Liver (tissue), 8 donors: ENCODE measurements at regions not wholly inside any gene's neighbourhood (a gene's known extent, or its start where the extent isn't known, plus 50 kb on each side); places are given as distances from the start of the nearest gene placed in this dataset.

ENCODE experiments used
- DNase-seq: peaks from one replicate; pipeline ENCODE4 v3.0.0-alpha.2; 2017; ENCODE audit warnings: low spot score
- H3K27ac ChIP-seq, 2 donors: one replicate each; pipeline ENCODE4 v1.7.0; 2013; ENCODE audit warnings: inconsistent platforms in 2 of 2, low read length in 2 of 2, control low read depth in 1 of 2, low read depth in 1 of 2, mild to moderate bottlenecking in 1 of 2
- H3K27me3 ChIP-seq, 4 donors: one replicate each; pipeline versions ENCODE4 v1.6.1 to v1.7.0; 2013; ENCODE audit warnings: low read length in 3 of 4, inconsistent platforms in 1 of 4, mild to moderate bottlenecking in 1 of 4, moderate library complexity in 1 of 4; ENCODE audit not compliant: control insufficient read depth in 4 of 4, insufficient read depth in 4 of 4
- H3K36me3 ChIP-seq, 4 donors: one replicate each; pipeline versions ENCODE4 v1.6.1 to v1.7.0; 2013; ENCODE audit warnings: low read length in 3 of 4, mild to moderate bottlenecking in 3 of 4, low read depth in 1 of 4, moderate library complexity in 1 of 4; ENCODE audit not compliant: control insufficient read depth in 4 of 4, insufficient read depth in 3 of 4
- H3K4me1 ChIP-seq, 4 donors: one replicate each; pipeline versions ENCODE4 v1.6.1 to v1.7.0; 2013; ENCODE audit warnings: low read length in 3 of 4, mild to moderate bottlenecking in 3 of 4, moderate library complexity in 1 of 4; ENCODE audit not compliant: control insufficient read depth in 4 of 4, insufficient read depth in 4 of 4
- H3K4me3 ChIP-seq, 3 donors: one replicate each; pipeline versions ENCODE4 v1.6.1 to v1.7.0; 2013; ENCODE audit warnings: low read length in 3 of 3, control low read depth in 1 of 3, low read depth in 1 of 3, mild to moderate bottlenecking in 1 of 3
- H3K9ac ChIP-seq, 2 donors: one replicate each; pipeline ENCODE4 v1.7.0; 2013; ENCODE audit warnings: low read length in 2 of 2, mild to moderate bottlenecking in 2 of 2, moderate library complexity in 2 of 2, control low read depth in 1 of 2, low read depth in 1 of 2
- H3K9me3 ChIP-seq, 4 donors: one replicate each; pipeline versions ENCODE4 v1.6.1 to v1.7.0; 2013; ENCODE audit warnings: low read length in 3 of 4; ENCODE audit not compliant: control insufficient read depth in 4 of 4
- ATF3 ChIP-seq: IDR thresholded peaks from 2 replicates; pipeline ENCODE4 v1.6.1; 2016; ENCODE audit warnings: antibody characterized with exemption
- EGR1 ChIP-seq, 2 donors: IDR thresholded peaks; 2 replicates each; pipeline ENCODE4 v1.6.1; 2016 to 2018; ENCODE audit warnings: antibody characterized with exemption in 2 of 2, low read depth in 2 of 2
- FOXA1 ChIP-seq: IDR thresholded peaks from 2 replicates; pipeline ENCODE4 v1.6.1; 2016; ENCODE audit warnings: antibody characterized with exemption
- FOXA2 ChIP-seq: IDR thresholded peaks from 2 replicates; pipeline ENCODE4 v1.6.1; 2016; ENCODE audit warnings: antibody characterized with exemption
- GABPA ChIP-seq, 2 donors: IDR thresholded peaks in 1 of 2; conservative IDR thresholded peaks in 1 of 2; 2 replicates each; pipeline ENCODE4 v1.6.1; 2016; ENCODE audit warnings: antibody characterized with exemption in 2 of 2, mild to moderate bottlenecking in 1 of 2, moderate library complexity in 1 of 2
- HNF4A ChIP-seq, 2 donors: conservative IDR thresholded peaks; 2 replicates each; pipeline ENCODE4 v1.6.1; 2016; ENCODE audit warnings: antibody characterized with exemption in 2 of 2, mild to moderate bottlenecking in 2 of 2
- HNF4G ChIP-seq: IDR thresholded peaks from 2 replicates; pipeline ENCODE4 v1.6.1; 2016; ENCODE audit warnings: antibody characterized with exemption
- JUND ChIP-seq, 2 donors: IDR thresholded peaks; 2 replicates each; pipeline ENCODE4 v1.6.1; 2016; ENCODE audit warnings: antibody characterized with exemption in 2 of 2
- NR2F2 ChIP-seq: IDR thresholded peaks from 2 replicates; pipeline ENCODE4 v1.6.1; 2016; ENCODE audit warnings: antibody characterized with exemption
- RAD21 ChIP-seq, 2 donors: IDR thresholded peaks; 2 replicates each; pipeline ENCODE4 v1.6.1; 2016; ENCODE audit warnings: antibody characterized with exemption in 2 of 2, mild to moderate bottlenecking in 2 of 2
- RXRA ChIP-seq, 2 donors: IDR thresholded peaks; 2 replicates each; pipeline ENCODE4 v1.6.1; 2017 to 2018; ENCODE audit warnings: antibody characterized with exemption in 2 of 2, mild to moderate bottlenecking in 1 of 2
- SP1 ChIP-seq: IDR thresholded peaks from 2 replicates; pipeline ENCODE4 v1.6.1; 2018; ENCODE audit warnings: antibody characterized with exemption, mild to moderate bottlenecking
- TAF1 ChIP-seq: conservative IDR thresholded peaks from 2 replicates; pipeline ENCODE4 v1.6.1; 2016; ENCODE audit warnings: antibody characterized with exemption, mild to moderate bottlenecking
- YY1 ChIP-seq: IDR thresholded peaks from 2 replicates; pipeline ENCODE4 v1.6.1; 2016; ENCODE audit warnings: antibody characterized with exemption, mild to moderate bottlenecking
- ZBTB33 ChIP-seq: IDR thresholded peaks from 2 replicates; pipeline ENCODE4 v1.6.1; 2016; ENCODE audit warnings: antibody characterized with exemption
- WGBS: extraction: QIAGEN DNeasy Blood & Tissue Kit; methylation state at CpG from one replicate; pipeline ENCODE4 v1.1.7; 2013; 5-methylcytosine and 5-hydroxymethylcytosine counted together
- TF ChIP-seq, protein P1 (sequence below): IDR thresholded peaks from 2 replicates; pipeline ENCODE4 v1.6.1; 2016; ENCODE audit warnings: antibody characterized with exemption, mild to moderate bottlenecking
- TF ChIP-seq, protein P2 (sequence below): fragments of 150-350 bp; IDR thresholded peaks from 2 replicates; pipeline ENCODE4 v1.5.1; 2017; ENCODE audit warnings: improper control_type of control experiment, low read depth, low read length; ENCODE audit not compliant: missing input control
- TF ChIP-seq, protein P3 (sequence below): IDR thresholded peaks from 2 replicates; pipeline ENCODE4 v1.6.1; 2016; ENCODE audit warnings: antibody characterized with exemption
- donor health status: healthy.
- donor health status: healthy.
- donor health status: healthy.
- donor health status: healthy.
- donor health status: healthy.

GRCh38 chr9:28051559-28052503 lies 478.6 kb upstream of the C9orf72 start (continued):
- TF ChIP-seq SP1, result no peak
- no peak for TF ChIP-seq RAD21 (IDR thresholded peaks at IDR 0.05)
- no peak for TF ChIP-seq NR2F2
- TF ChIP-seq FOXA1, result no peak
- TF ChIP-seq YY1, result no peak
- no peak for TF ChIP-seq TAF1
- no peak for TF ChIP-seq HNF4G

DNA sequence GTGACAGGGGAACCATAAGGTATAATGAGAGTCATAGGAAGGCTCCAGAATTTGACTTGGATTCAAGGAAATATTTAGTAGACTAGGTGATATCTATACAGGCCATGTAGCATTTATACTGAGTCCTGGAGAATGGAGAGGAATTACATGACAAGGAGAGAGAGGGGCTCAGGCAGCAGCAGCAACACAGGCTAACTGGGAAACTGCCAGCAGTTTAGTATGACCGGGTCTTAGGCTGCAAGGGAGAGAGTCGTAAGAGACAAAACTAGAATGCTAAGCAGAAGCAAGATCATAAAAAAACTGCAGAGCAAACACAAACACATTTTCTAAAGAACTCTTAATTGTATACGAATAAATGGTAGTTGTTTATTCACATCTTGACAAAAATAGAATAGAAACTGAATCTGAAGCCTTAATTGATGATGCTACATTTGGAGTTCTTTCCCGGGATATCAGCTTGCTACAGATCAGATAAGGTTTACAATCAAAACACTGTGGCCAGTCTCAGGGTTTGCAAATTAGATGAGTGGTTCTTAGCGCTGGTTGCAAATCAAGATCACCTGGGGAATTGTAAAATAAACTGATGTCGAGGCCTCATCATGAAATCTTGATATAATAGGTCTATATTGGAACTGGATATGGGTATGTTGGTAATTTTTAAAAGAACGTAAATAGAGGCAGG lies 480.0 kb upstream of the C9orf72 start:
- H3K9ac ChIP-seq, result no peak overlapping the region
- TF ChIP-seq, protein P1, sequence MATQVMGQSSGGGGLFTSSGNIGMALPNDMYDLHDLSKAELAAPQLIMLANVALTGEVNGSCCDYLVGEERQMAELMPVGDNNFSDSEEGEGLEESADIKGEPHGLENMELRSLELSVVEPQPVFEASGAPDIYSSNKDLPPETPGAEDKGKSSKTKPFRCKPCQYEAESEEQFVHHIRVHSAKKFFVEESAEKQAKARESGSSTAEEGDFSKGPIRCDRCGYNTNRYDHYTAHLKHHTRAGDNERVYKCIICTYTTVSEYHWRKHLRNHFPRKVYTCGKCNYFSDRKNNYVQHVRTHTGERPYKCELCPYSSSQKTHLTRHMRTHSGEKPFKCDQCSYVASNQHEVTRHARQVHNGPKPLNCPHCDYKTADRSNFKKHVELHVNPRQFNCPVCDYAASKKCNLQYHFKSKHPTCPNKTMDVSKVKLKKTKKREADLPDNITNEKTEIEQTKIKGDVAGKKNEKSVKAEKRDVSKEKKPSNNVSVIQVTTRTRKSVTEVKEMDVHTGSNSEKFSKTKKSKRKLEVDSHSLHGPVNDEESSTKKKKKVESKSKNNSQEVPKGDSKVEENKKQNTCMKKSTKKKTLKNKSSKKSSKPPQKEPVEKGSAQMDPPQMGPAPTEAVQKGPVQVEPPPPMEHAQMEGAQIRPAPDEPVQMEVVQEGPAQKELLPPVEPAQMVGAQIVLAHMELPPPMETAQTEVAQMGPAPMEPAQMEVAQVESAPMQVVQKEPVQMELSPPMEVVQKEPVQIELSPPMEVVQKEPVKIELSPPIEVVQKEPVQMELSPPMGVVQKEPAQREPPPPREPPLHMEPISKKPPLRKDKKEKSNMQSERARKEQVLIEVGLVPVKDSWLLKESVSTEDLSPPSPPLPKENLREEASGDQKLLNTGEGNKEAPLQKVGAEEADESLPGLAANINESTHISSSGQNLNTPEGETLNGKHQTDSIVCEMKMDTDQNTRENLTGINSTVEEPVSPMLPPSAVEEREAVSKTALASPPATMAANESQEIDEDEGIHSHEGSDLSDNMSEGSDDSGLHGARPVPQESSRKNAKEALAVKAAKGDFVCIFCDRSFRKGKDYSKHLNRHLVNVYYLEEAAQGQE, result no peak
- no peak for TF ChIP-seq FOXA1
- no peak for TF ChIP-seq ZBTB33
- TF ChIP-seq YY1, result no peak
- TF ChIP-seq ATF3, result no peak
- TF ChIP-seq EGR1 (IDR thresholded peaks at IDR 0.05; ENCODE audit: low read depth in 2 of 2), result no peak
- TF ChIP-seq HNF4G, result no peak
- TF ChIP-seq NR2F2, result no peak
- TF ChIP-seq SP1, result no peak
- TF ChIP-seq FOXA2, result no peak
- TF ChIP-seq GABPA (IDR thresholded peaks at IDR 0.05 in 1 of 2, conservative IDR thresholded peaks at IDR 0.05 in 1 of 2), result no peak
- no peak for TF ChIP-seq RXRA (IDR thresholded peaks at IDR 0.05)
- TF ChIP-seq TAF1, result no peak
- TF ChIP-seq HNF4A (conservative IDR thresholded peaks at IDR 0.05), result no peak
- no peak for TF ChIP-seq JUND (IDR thresholded peaks at IDR 0.05)
- TF ChIP-seq, protein P2, sequence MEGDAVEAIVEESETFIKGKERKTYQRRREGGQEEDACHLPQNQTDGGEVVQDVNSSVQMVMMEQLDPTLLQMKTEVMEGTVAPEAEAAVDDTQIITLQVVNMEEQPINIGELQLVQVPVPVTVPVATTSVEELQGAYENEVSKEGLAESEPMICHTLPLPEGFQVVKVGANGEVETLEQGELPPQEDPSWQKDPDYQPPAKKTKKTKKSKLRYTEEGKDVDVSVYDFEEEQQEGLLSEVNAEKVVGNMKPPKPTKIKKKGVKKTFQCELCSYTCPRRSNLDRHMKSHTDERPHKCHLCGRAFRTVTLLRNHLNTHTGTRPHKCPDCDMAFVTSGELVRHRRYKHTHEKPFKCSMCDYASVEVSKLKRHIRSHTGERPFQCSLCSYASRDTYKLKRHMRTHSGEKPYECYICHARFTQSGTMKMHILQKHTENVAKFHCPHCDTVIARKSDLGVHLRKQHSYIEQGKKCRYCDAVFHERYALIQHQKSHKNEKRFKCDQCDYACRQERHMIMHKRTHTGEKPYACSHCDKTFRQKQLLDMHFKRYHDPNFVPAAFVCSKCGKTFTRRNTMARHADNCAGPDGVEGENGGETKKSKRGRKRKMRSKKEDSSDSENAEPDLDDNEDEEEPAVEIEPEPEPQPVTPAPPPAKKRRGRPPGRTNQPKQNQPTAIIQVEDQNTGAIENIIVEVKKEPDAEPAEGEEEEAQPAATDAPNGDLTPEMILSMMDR, result no peak
- TF ChIP-seq, protein P3, sequence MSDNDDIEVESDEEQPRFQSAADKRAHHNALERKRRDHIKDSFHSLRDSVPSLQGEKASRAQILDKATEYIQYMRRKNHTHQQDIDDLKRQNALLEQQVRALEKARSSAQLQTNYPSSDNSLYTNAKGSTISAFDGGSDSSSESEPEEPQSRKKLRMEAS, result no peak
- no peak for TF ChIP-seq RAD21 (IDR thresholded peaks at IDR 0.05)
- H3K27me3 ChIP-seq, result no peaks in the 10 kb centered on the region
- no peaks in the 10 kb centered on the region for H3K4me1 ChIP-seq
- DNase-seq, result no peak
- 46% methylated on average over 7 of the region's 7 CpGs for WGBS
- no peak overlapping the region for H3K4me3 ChIP-seq
- H3K27ac ChIP-seq, result no peak overlapping the region
- H3K9me3 ChIP-seq, result peaks cover 0 to 4% (median 0%) of the 10 kb centered on the region in 4 donors
- no peaks in the 10 kb centered on the region for H3K36me3 ChIP-seq
